HCT116 (cell line): ENCODE measurements at regions not wholly inside any gene's neighbourhood (a gene's known extent, or its start where the extent isn't known, plus 50 kb on each side); places are given as distances from the start of the nearest gene placed in this dataset.

Experiments
- ATAC-seq: fragments of 200-7000 bp; cut with Tn5 transposase; 2 replicates; pipeline ENCODE4 v1.9.1; 2020; ENCODE audit warnings: mild to moderate bottlenecking, moderate library complexity
- BruUV-seq: library from RNA; stranded (reverse); fragments of 400-500 nt; replicated peaks from 2 replicates; lab custom pipeline; 2021; lab: Mats Ljungman, UMichigan
- CTCF ChIA-PET: fragments of 300-600 bp; sonication (Branson Sonifier 250); formaldehyde crosslinking; loops from one replicate; lab custom pipeline; 2021; ENCODE audit warnings: antibody characterized with exemption; lab: Charles Lee
- POLR2A ChIA-PET: fragments of 300-600, 350-600 bp; sonication (Branson Sonifier 250); formaldehyde crosslinking; loops from one replicate; lab custom pipeline; 2021; ENCODE audit warnings: antibody characterized with exemption; lab: Charles Lee
- RAD21 ChIA-PET, 2 experiments: fragments of 300-600 bp; sonication (Branson Sonifier 250); formaldehyde crosslinking; loops; one replicate each; lab custom pipeline; 2023; ENCODE audit warnings: low total read pairs in 2 of 2; ENCODE audit not compliant: uncharacterized antibody in 2 of 2, unreplicated experiment in 2 of 2, low non-redundant PET in 1 of 2; lab: Charles Lee
- DNase-seq: peaks from one replicate; pipeline ENCODE4 v3.0.0-alpha.2; 2010; ENCODE audit warnings: low read depth, low spot score
- H2AFZ ChIP-seq: fragments of 200-600 bp; shearing (Covaris generic), sonication (generic); 2 replicates; pipeline ENCODE4 v1.6.1; 2017; ENCODE audit warnings: low read depth, mixed run types, mixed read lengths, antibody characterized with exemption, low read length; ENCODE audit not compliant: poor library complexity, severe bottlenecking
- H3K27ac ChIP-seq: 2 replicates; pipeline ENCODE4 v1.5.1; 2012; ENCODE audit warnings: low read depth, low read length
- H3K27me3 ChIP-seq: fragments of 200-600 bp; sonication (generic); 2 replicates; pipeline ENCODE4 v1.6.1; 2016; ENCODE audit warnings: mixed run types, low read length, mixed read lengths; ENCODE audit not compliant: insufficient read depth
- H3K36me3 ChIP-seq, 2 experiments: fragments of 200-500 bp in 1 of 2; fragments of 200-600 bp in 1 of 2; sonication (Bioruptor generic) in 1 of 2; sonication (generic) in 1 of 2; 2 replicates each; pipeline versions ENCODE4 v1.5.1 to v1.6.1; 2014 to 2016; ENCODE audit warnings: low read length in 2 of 2, inconsistent platforms in 1 of 2, mixed read lengths in 1 of 2, mixed run types in 1 of 2; ENCODE audit not compliant: insufficient read depth in 2 of 2, control insufficient read depth in 1 of 2
- H3K4me1 ChIP-seq, 2 experiments: fragments of 200-600 bp in 1 of 2; sonication (generic) in 1 of 2; 2 replicates each; pipeline versions ENCODE4 v1.5.1 to v1.6.1; 2012 to 2017; ENCODE audit warnings: low read length in 2 of 2, inconsistent platforms in 1 of 2, mild to moderate bottlenecking in 1 of 2, mixed read lengths in 1 of 2, mixed run types in 1 of 2, moderate library complexity in 1 of 2; ENCODE audit not compliant: insufficient read depth in 2 of 2, control insufficient read depth in 1 of 2
- H3K4me2 ChIP-seq: fragments of 200-600 bp; sonication (generic); 2 replicates; pipeline ENCODE4 v1.6.1; 2017; ENCODE audit warnings: mixed run types, low read length, mixed read lengths
- H3K4me3 ChIP-seq, 2 experiments: fragments of 200-600 bp in 1 of 2; sonication (generic) in 1 of 2; replicated peaks in 1 of 2; 2 replicates each; pipeline ENCODE4 v1.5.1; 2011 to 2016; ENCODE audit warnings: low read length in 2 of 2, control low read depth in 1 of 2, low read depth in 1 of 2, mild to moderate bottlenecking in 1 of 2, mixed read lengths in 1 of 2, mixed run types in 1 of 2
- H3K79me2 ChIP-seq: fragments of 200-600 bp; sonication (generic); 2 replicates; pipeline ENCODE4 v1.6.1; 2017; ENCODE audit warnings: mild to moderate bottlenecking, mixed run types, low read length, moderate library complexity, mixed read lengths; ENCODE audit not compliant: insufficient read depth
- H3K9ac ChIP-seq: fragments of 200-600 bp; sonication (generic); 2 replicates; pipeline ENCODE4 v1.6.1; 2016; ENCODE audit warnings: low read length, mixed read lengths
- H3K9me2 ChIP-seq: fragments of 200-600 bp; sonication (generic), shearing (Covaris generic); 2 replicates; pipeline ENCODE4 v1.6.1; 2017; ENCODE audit warnings: mixed run types, mild to moderate bottlenecking, moderate library complexity; ENCODE audit not compliant: insufficient read depth
- H3K9me3 ChIP-seq, 2 experiments: fragments of 200-500 bp in 1 of 2; fragments of 200-600 bp in 1 of 2; sonication (Bioruptor generic) in 1 of 2; sonication (generic) in 1 of 2; 2 replicates each; pipeline ENCODE4 v1.6.1; 2014 to 2017; ENCODE audit warnings: low read length in 2 of 2, mixed read lengths in 2 of 2, inconsistent platforms in 1 of 2, low read depth in 1 of 2, mild to moderate bottlenecking in 1 of 2, mixed run types in 1 of 2, moderate library complexity in 1 of 2; ENCODE audit not compliant: control insufficient read depth in 1 of 2, insufficient read depth in 1 of 2
- H4K20me1 ChIP-seq: fragments of 200-600 bp; sonication (generic), shearing (Covaris generic); 2 replicates; pipeline ENCODE4 v1.6.1; 2017; ENCODE audit warnings: mixed run types, mild to moderate bottlenecking, moderate library complexity; ENCODE audit not compliant: insufficient read depth
- CTCF ChIP-seq, 3 experiments: fragments of 200-600 bp in 1 of 3; sonication (generic) in 1 of 3; IDR thresholded peaks in 2 of 3; conservative IDR thresholded peaks in 1 of 3; 2 replicates each; pipeline ENCODE4 v1.5.1; 2012 to 2017; ENCODE audit warnings: low read depth in 2 of 3, low read length in 2 of 3, antibody characterized with exemption in 1 of 3, borderline replicate concordance in 1 of 3, control low read depth in 1 of 3, mild to moderate bottlenecking in 1 of 3, mixed read lengths in 1 of 3, mixed run types in 1 of 3, moderate library complexity in 1 of 3; ENCODE audit not compliant: insufficient read depth in 1 of 3
- EGR1 ChIP-seq: IDR thresholded peaks from 2 replicates; pipeline ENCODE4 v1.6.1; 2012; ENCODE audit warnings: low read depth
- EZH2 ChIP-seq: fragments of 200-600 bp; sonication (generic); IDR thresholded peaks from 2 replicates; pipeline ENCODE4 v1.6.1; 2017; ENCODE audit warnings: antibody characterized with exemption, mixed run types
- EZH2phosphoT487 ChIP-seq: fragments of 200-600 bp; IDR thresholded peaks from 2 replicates; pipeline ENCODE4 v1.6.1; 2018; ENCODE audit warnings: antibody characterized with exemption, borderline replicate concordance
- JUND ChIP-seq: IDR thresholded peaks from 2 replicates; pipeline ENCODE4 v1.6.1; 2012
- POLR2A ChIP-seq: IDR thresholded peaks from 2 replicates; pipeline ENCODE4 v1.7.0; 2011; ENCODE audit warnings: borderline replicate concordance; ENCODE audit not compliant: insufficient read depth, insufficient read length; ENCODE audit errors: extremely low read depth
- RAD21 ChIP-seq: IDR thresholded peaks from 2 replicates; pipeline ENCODE4 v1.6.1; 2012; ENCODE audit warnings: low read depth, mild to moderate bottlenecking
- SIN3A ChIP-seq: IDR thresholded peaks from 2 replicates; pipeline ENCODE4 v1.6.1; 2012; ENCODE audit warnings: low read depth
- ZBTB33 ChIP-seq: IDR thresholded peaks from 2 replicates; pipeline ENCODE4 v1.6.1; 2011; ENCODE audit warnings: mild to moderate bottlenecking, low read length, moderate library complexity; ENCODE audit not compliant: insufficient replicate concordance; ENCODE audit errors: extremely low read depth
- intact Hi-C: fragments of 100-400 bp; cut with micrococcal nuclease; formaldehyde crosslinking; loops from 2 replicates; pipeline ENCODE4 v1.10.0; 2022

- POLR2A ChIA-PET: no interaction called here
- RAD21 ChIA-PET: no interaction called here
- no peak for ATAC-seq
- CTCF ChIA-PET: no interaction called here
- DNase-seq: no peak
- H2AFZ ChIP-seq: no peak overlapping the region
- TF ChIP-seq POLR2A (no peak), EZH2phosphoT487 (no peak), EZH2 (no peak), CTCF (IDR thresholded peaks at IDR 0.05 in 2 of 3, conservative IDR thresholded peaks at IDR 0.05 in 1 of 3; ENCODE audit: borderline replicate concordance in 1 of 3, insufficient read depth in 1 of 3, low read depth in 2 of 3, low read length in 2 of 3) (no peak), JUND (no peak), SIN3A (no peak), ZBTB33 (no peak), EGR1 (no peak), RAD21 (no peak)
- H3K4me3 ChIP-seq: no peak overlapping the region
- no peaks in the 10 kb centered on the region for H3K9me2 ChIP-seq
- no peak overlapping the region for H3K4me2 ChIP-seq
- H3K36me3 ChIP-seq: no peaks in the 10 kb centered on the region
- peaks cover 0 to 9% of the 10 kb centered on the region in 2 experiments; a peak in 2 of 4 replicates for H3K4me1 ChIP-seq
- H3K9ac ChIP-seq: no peak overlapping the region
- intact Hi-C loops: no loop called here
- no peaks in the 10 kb centered on the region for H3K27me3 ChIP-seq
- H4K20me1 ChIP-seq: no peaks in the 10 kb centered on the region
- no peaks in the 10 kb centered on the region for H3K79me2 ChIP-seq
- no TSS peak for BruUV-seq
- H3K27ac ChIP-seq: no peak overlapping the region
- H3K9me3 ChIP-seq: no peaks in the 10 kb centered on the region
Observed at GRCh38 chr20:48375804-48376203, 452.0 kb downstream of the PREX1 start.
